WTC11 (cell line): ENCODE measurements at regions not wholly inside any gene's neighbourhood (a gene's known extent, or its start where the extent isn't known, plus 50 kb on each side); places are given as distances from the start of the nearest gene placed in this dataset.

Source experiments
- ATAC-seq: fragments of 200-7000 bp; cut with Tn5 transposase; 2 replicates; pipeline ENCODE4 v1.10.0; 2021; ENCODE audit warnings: mild to moderate bottlenecking, moderate library complexity
- CTCF ChIA-PET: fragments of 300-600 bp; sonication (Branson Sonifier 250); formaldehyde crosslinking; loops from one replicate; lab custom pipeline; 2021; ENCODE audit warnings: antibody characterized with exemption; lab: Charles Lee
- POLR2A ChIA-PET: fragments of 350-600 bp; sonication (Branson Sonifier 250); formaldehyde crosslinking; loops from one replicate; lab custom pipeline; 2021; ENCODE audit warnings: antibody characterized with exemption; lab: Charles Lee
- DNase-seq: peaks from one replicate; pipeline ENCODE4 v3.0.0; 2021; ENCODE audit warnings: low spot score
- H3K27ac Mint-ChIP-seq: 2 replicates; pipeline ENCODE4 v1.8.0; 2021; ENCODE audit warnings: mixed read lengths
- H3K27me3 Mint-ChIP-seq: 2 replicates; pipeline ENCODE4 v1.8.0; 2021; ENCODE audit warnings: low read depth, mild to moderate bottlenecking, moderate library complexity, mixed read lengths
- H3K36me3 Mint-ChIP-seq: 2 replicates; pipeline ENCODE4 v1.8.0; 2021; ENCODE audit warnings: mixed read lengths
- H3K4me1 Mint-ChIP-seq: 2 replicates; pipeline ENCODE4 v1.8.0; 2022; ENCODE audit warnings: mixed read lengths
- H3K4me3 Mint-ChIP-seq: 2 replicates; pipeline ENCODE4 v1.8.0; 2021; ENCODE audit warnings: mild to moderate bottlenecking, moderate library complexity, mixed read lengths
- H3K9me3 Mint-ChIP-seq: 2 replicates; pipeline ENCODE4 v1.8.0; 2021; ENCODE audit warnings: mixed read lengths
- E2F4 ChIP-seq: sonication (generic); formaldehyde crosslinking; IDR thresholded peaks from 2 replicates; pipeline ENCODE4 v1.8.1; 2022; ENCODE audit warnings: low read depth, mild to moderate bottlenecking, moderate library complexity, missing genetic modification reagents, borderline replicate concordance
- MLX ChIP-seq: sonication (generic); formaldehyde crosslinking; IDR thresholded peaks from 2 replicates; pipeline ENCODE4 v1.8.1; 2023; ENCODE audit warnings: mild to moderate bottlenecking, missing genetic modification reagents, moderate library complexity
- NFYB ChIP-seq: sonication (generic); formaldehyde crosslinking; conservative IDR thresholded peaks from 2 replicates; pipeline ENCODE4 v1.8.0; 2022; ENCODE audit warnings: low read depth, missing genetic modification reagents
- TP53 ChIP-seq: sonication (generic); formaldehyde crosslinking; IDR thresholded peaks from 2 replicates; pipeline ENCODE4 v1.8.1; 2023; ENCODE audit warnings: mild to moderate bottlenecking, missing genetic modification reagents
- ZBTB21 ChIP-seq: sonication (generic); formaldehyde crosslinking; IDR thresholded peaks from 2 replicates; pipeline ENCODE4 v1.8.1; 2023; ENCODE audit warnings: mild to moderate bottlenecking, missing genetic modification reagents, borderline replicate concordance
- ZNF138 ChIP-seq: sonication (generic); formaldehyde crosslinking; conservative IDR thresholded peaks from 2 replicates; pipeline ENCODE4 v1.8.1; 2022; ENCODE audit warnings: mild to moderate bottlenecking, moderate library complexity, missing genetic modification reagents
- ZNF416 ChIP-seq: fragments of 250-450 bp; sonication (Bioruptor Pico); IDR thresholded peaks from 2 replicates; pipeline ENCODE4 v1.9.0; 2021; ENCODE audit warnings: mild to moderate bottlenecking, inconsistent platforms
- ZNF532 ChIP-seq: fragments of 250-450 bp; sonication (Bioruptor Pico); IDR thresholded peaks from 2 replicates; pipeline ENCODE4 v1.9.0; 2021; ENCODE audit warnings: mild to moderate bottlenecking, borderline replicate concordance
- TF ChIP-seq, protein P1 (sequence below): sonication (generic); formaldehyde crosslinking; IDR thresholded peaks from 2 replicates; pipeline ENCODE4 v1.8.0; 2022; ENCODE audit warnings: mild to moderate bottlenecking, missing genetic modification reagents
- TF ChIP-seq, protein P2 (sequence below): sonication (generic); formaldehyde crosslinking; IDR thresholded peaks from 2 replicates; pipeline ENCODE4 v1.8.0; 2023; ENCODE audit warnings: missing genetic modification reagents, mild to moderate bottlenecking, borderline replicate concordance
- TF ChIP-seq, protein P3 (sequence below): fragments of 200-600 bp; IDR thresholded peaks from 2 replicates; pipeline ENCODE4 v1.8.0; 2022; ENCODE audit warnings: antibody characterized with exemption

GRCh38 chr10:128549101-128549608 is 422.9 kb upstream of the MKI67 start (continued):
- TF ChIP-seq TP53 (no peak), MLX (CRISPR knock-in tag) (no peak), ZNF138 (CRISPR knock-in tag) (no peak), ZNF532 (no peak), E2F4 (CRISPR knock-in tag) (no peak)
- TF ChIP-seq, protein P1, sequence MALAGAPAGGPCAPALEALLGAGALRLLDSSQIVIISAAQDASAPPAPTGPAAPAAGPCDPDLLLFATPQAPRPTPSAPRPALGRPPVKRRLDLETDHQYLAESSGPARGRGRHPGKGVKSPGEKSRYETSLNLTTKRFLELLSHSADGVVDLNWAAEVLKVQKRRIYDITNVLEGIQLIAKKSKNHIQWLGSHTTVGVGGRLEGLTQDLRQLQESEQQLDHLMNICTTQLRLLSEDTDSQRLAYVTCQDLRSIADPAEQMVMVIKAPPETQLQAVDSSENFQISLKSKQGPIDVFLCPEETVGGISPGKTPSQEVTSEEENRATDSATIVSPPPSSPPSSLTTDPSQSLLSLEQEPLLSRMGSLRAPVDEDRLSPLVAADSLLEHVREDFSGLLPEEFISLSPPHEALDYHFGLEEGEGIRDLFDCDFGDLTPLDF (CRISPR knock-in tag), result no peak

- Mint-ChIP-seq H3K27ac (no peak overlapping the region), H3K27me3 (no peaks in the 10 kb centered on the region; the same call in 1 of the 2 replicates), H3K4me3 (no peak overlapping the region), H3K4me1 (peaks cover 20% of the 10 kb centered on the region), H3K9me3 (peaks cover 35% of the 10 kb centered on the region), H3K36me3 (peaks cover 15% of the 10 kb centered on the region)
- ChIA-PET CTCF (interaction anchor here (1.0 to 1.5 kb wide), 3 partner anchors 17 to 338 kb away, joined by 3 read pairs; no protein-coding TSS in a partner anchor), POLR2A (no interaction called here)
- DNase-seq (no peak), ATAC-seq (peak; percentile 69)
- TF ChIP-seq ZBTB21 (CRISPR knock-in tag) (no peak), NFYB (CRISPR knock-in tag) (no peak), ZNF416 (no peak)
- TF ChIP-seq, protein P2, sequence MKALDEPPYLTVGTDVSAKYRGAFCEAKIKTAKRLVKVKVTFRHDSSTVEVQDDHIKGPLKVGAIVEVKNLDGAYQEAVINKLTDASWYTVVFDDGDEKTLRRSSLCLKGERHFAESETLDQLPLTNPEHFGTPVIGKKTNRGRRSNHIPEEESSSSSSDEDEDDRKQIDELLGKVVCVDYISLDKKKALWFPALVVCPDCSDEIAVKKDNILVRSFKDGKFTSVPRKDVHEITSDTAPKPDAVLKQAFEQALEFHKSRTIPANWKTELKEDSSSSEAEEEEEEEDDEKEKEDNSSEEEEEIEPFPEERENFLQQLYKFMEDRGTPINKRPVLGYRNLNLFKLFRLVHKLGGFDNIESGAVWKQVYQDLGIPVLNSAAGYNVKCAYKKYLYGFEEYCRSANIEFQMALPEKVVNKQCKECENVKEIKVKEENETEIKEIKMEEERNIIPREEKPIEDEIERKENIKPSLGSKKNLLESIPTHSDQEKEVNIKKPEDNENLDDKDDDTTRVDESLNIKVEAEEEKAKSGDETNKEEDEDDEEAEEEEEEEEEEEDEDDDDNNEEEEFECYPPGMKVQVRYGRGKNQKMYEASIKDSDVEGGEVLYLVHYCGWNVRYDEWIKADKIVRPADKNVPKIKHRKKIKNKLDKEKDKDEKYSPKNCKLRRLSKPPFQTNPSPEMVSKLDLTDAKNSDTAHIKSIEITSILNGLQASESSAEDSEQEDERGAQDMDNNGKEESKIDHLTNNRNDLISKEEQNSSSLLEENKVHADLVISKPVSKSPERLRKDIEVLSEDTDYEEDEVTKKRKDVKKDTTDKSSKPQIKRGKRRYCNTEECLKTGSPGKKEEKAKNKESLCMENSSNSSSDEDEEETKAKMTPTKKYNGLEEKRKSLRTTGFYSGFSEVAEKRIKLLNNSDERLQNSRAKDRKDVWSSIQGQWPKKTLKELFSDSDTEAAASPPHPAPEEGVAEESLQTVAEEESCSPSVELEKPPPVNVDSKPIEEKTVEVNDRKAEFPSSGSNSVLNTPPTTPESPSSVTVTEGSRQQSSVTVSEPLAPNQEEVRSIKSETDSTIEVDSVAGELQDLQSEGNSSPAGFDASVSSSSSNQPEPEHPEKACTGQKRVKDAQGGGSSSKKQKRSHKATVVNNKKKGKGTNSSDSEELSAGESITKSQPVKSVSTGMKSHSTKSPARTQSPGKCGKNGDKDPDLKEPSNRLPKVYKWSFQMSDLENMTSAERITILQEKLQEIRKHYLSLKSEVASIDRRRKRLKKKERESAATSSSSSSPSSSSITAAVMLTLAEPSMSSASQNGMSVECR (CRISPR knock-in tag), result no peak
- TF ChIP-seq, protein P3, sequence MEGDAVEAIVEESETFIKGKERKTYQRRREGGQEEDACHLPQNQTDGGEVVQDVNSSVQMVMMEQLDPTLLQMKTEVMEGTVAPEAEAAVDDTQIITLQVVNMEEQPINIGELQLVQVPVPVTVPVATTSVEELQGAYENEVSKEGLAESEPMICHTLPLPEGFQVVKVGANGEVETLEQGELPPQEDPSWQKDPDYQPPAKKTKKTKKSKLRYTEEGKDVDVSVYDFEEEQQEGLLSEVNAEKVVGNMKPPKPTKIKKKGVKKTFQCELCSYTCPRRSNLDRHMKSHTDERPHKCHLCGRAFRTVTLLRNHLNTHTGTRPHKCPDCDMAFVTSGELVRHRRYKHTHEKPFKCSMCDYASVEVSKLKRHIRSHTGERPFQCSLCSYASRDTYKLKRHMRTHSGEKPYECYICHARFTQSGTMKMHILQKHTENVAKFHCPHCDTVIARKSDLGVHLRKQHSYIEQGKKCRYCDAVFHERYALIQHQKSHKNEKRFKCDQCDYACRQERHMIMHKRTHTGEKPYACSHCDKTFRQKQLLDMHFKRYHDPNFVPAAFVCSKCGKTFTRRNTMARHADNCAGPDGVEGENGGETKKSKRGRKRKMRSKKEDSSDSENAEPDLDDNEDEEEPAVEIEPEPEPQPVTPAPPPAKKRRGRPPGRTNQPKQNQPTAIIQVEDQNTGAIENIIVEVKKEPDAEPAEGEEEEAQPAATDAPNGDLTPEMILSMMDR, result no peak
These were observed 423.8 kb upstream of the MKI67 start for GRCh38 chr10:128550045-128550444.
